Spleen (tissue), 7 donors: ENCODE measurements at regions not wholly inside any gene's neighbourhood (a gene's known extent, or its start where the extent isn't known, plus 50 kb on each side); places are given as distances from the start of the nearest gene placed in this dataset.

Experiments
- POLR2A ChIP-seq, 3 donors: fragments of 450-650 bp; IDR thresholded peaks; one replicate each; pipeline ENCODE4 v1.5.1; 2017; ENCODE audit warnings: antibody characterized with exemption in 3 of 3, mild to moderate bottlenecking in 1 of 3
- TF ChIP-seq, protein P1 (sequence below), 11 experiments: fragments of 200-600 bp in 7 of 11; fragments of 450-650 bp in 4 of 11; sonication (generic) in 4 of 11; IDR thresholded peaks in 8 of 11; conservative IDR thresholded peaks in 3 of 11; 1 replicate in 7 of 11; 2 replicates in 4 of 11; pipeline versions ENCODE4 v1.4.0 to v1.8.0; 2016 to 2021; ENCODE audit warnings: antibody characterized with exemption in 11 of 11, inconsistent platforms in 4 of 11, mild to moderate bottlenecking in 1 of 11
- donor health status: DM: no; HTN: no; CAD: no; lungs with moderate emphysema.
- donor health status: DM: no; HTN: no; CAD: no.
- donor health status: DM: no; HTN: no; CAD: no.

DNA sequence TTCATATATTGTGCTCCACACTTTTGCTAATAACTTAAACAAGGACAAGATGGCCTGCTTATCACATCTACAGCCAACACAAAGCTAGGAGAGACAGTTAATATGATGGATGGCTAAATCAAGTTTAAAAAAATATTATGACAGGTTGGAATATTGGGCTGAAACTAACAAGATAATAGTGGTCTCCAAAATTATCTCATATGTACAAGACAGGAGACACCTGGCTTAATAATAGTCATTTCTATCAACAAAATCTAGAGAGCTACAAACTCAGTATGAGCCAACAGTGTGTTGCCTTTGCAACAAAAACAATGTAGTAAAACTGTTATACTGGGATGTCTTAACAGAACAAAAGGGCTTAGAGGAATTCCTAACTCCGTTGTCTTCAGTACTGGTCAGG is 317.1 kb upstream of the COL8A1 start:
- TF ChIP-seq, protein P1, sequence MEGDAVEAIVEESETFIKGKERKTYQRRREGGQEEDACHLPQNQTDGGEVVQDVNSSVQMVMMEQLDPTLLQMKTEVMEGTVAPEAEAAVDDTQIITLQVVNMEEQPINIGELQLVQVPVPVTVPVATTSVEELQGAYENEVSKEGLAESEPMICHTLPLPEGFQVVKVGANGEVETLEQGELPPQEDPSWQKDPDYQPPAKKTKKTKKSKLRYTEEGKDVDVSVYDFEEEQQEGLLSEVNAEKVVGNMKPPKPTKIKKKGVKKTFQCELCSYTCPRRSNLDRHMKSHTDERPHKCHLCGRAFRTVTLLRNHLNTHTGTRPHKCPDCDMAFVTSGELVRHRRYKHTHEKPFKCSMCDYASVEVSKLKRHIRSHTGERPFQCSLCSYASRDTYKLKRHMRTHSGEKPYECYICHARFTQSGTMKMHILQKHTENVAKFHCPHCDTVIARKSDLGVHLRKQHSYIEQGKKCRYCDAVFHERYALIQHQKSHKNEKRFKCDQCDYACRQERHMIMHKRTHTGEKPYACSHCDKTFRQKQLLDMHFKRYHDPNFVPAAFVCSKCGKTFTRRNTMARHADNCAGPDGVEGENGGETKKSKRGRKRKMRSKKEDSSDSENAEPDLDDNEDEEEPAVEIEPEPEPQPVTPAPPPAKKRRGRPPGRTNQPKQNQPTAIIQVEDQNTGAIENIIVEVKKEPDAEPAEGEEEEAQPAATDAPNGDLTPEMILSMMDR (IDR thresholded peaks at IDR 0.05 in 8 of 11, conservative IDR thresholded peaks at IDR 0.05 in 3 of 11), result no peak
- no peak for TF ChIP-seq POLR2A (IDR thresholded peaks at IDR 0.05)
